ENCODE measurements at regions not wholly inside any gene's neighbourhood (a gene's known extent, or its start where the extent isn't known, plus 50 kb on each side); places are given as distances from the start of the nearest gene placed in this dataset.

DNA sequence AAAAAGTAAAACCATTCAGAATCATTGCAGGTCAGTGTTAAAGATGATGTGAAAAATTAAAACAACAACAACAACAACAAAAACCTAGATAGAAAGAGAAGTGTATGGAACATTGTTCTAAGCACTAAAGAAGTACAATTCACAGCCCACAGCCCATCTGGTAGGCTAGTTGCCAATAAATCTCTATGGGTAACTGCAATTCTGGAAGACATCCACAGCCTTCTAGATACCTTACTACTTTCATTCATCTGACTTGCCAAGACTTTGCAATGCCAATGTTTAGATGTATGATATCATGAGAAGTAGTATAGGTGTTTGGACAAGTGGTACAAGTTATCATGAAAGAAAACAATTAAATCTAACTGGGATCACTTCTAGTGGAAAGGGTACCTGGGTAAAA, 198.6 kb downstream of the VGLL3 start:
- TF ChIP-seq CTCF (IDR thresholded peaks at IDR 0.05; ENCODE audit: insufficient read depth, low read length) (no peak), GABPA (IDR thresholded peaks at IDR 0.05; ENCODE audit: low read depth) (no peak), POLR2AphosphoS5 (IDR thresholded peaks at IDR 0.05; ENCODE audit: low read depth) (no peak), SPI1 (IDR thresholded peaks at IDR 0.05; ENCODE audit: borderline replicate concordance, low read depth) (no peak)
- TF ChIP-seq, protein P1, sequence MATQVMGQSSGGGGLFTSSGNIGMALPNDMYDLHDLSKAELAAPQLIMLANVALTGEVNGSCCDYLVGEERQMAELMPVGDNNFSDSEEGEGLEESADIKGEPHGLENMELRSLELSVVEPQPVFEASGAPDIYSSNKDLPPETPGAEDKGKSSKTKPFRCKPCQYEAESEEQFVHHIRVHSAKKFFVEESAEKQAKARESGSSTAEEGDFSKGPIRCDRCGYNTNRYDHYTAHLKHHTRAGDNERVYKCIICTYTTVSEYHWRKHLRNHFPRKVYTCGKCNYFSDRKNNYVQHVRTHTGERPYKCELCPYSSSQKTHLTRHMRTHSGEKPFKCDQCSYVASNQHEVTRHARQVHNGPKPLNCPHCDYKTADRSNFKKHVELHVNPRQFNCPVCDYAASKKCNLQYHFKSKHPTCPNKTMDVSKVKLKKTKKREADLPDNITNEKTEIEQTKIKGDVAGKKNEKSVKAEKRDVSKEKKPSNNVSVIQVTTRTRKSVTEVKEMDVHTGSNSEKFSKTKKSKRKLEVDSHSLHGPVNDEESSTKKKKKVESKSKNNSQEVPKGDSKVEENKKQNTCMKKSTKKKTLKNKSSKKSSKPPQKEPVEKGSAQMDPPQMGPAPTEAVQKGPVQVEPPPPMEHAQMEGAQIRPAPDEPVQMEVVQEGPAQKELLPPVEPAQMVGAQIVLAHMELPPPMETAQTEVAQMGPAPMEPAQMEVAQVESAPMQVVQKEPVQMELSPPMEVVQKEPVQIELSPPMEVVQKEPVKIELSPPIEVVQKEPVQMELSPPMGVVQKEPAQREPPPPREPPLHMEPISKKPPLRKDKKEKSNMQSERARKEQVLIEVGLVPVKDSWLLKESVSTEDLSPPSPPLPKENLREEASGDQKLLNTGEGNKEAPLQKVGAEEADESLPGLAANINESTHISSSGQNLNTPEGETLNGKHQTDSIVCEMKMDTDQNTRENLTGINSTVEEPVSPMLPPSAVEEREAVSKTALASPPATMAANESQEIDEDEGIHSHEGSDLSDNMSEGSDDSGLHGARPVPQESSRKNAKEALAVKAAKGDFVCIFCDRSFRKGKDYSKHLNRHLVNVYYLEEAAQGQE (IDR thresholded peaks at IDR 0.05; ENCODE audit: insufficient replicate concordance, low read depth) = no peak

GRCh38 chr3:86790884-86791549, 199.9 kb downstream of the VGLL3 start:
- Histone ChIP-seq H3K27me3 (ENCODE audit: insufficient read depth, poor library complexity, severe bottlenecking) (no peaks in the 10 kb centered on the region), H3K27ac (replicated peaks) (no peak overlapping the region), H3K4me3 (replicated peaks; ENCODE audit: insufficient read depth, low read length) (no peak overlapping the region)
- no peak for DNase-seq (ENCODE audit: low read depth in 1 of 2, low spot score in 1 of 2)
- TF ChIP-seq POLR2AphosphoS5 (IDR thresholded peaks at IDR 0.05; ENCODE audit: low read depth) (no peak), CTCF (IDR thresholded peaks at IDR 0.05; ENCODE audit: insufficient read depth, low read length) (no peak), SPI1 (IDR thresholded peaks at IDR 0.05; ENCODE audit: borderline replicate concordance, low read depth) (no peak), GABPA (IDR thresholded peaks at IDR 0.05; ENCODE audit: low read depth) (no peak)
- TF ChIP-seq, protein P1 (IDR thresholded peaks at IDR 0.05; ENCODE audit: insufficient replicate concordance, low read depth) = no peak

More for the DNA sequence above, 198.6 kb downstream of the VGLL3 start:
- Histone ChIP-seq H3K27ac (replicated peaks) (no peak overlapping the region), H3K27me3 (ENCODE audit: insufficient read depth, poor library complexity, severe bottlenecking) (no peaks in the 10 kb centered on the region), H3K4me3 (replicated peaks; ENCODE audit: insufficient read depth, low read length) (no peak overlapping the region)
- no peak for DNase-seq (ENCODE audit: low read depth in 1 of 2, low spot score in 1 of 2)

DNA sequence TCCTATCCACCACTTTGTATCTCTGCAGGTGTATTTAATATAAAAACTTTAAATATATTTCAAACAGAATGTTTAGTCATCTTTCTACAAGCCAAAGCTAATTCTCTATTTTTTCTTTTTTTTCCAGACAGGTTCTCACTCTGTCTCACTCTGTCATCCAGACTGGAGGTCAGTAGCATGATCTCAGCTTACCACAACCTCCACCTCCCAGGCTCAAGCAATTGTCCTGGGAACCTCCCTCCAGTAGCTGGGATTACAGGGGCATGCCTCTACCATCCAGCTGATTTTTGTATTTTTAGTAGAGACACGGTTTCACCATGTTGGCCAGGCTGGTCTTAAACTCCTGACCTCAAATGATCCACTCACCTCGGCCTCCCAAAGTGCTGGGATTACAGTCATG, 202.6 kb downstream of the VGLL3 start:
- TF ChIP-seq CTCF (IDR thresholded peaks at IDR 0.05; ENCODE audit: insufficient read depth, low read length) (no peak), GABPA (IDR thresholded peaks at IDR 0.05; ENCODE audit: low read depth) (no peak), POLR2AphosphoS5 (IDR thresholded peaks at IDR 0.05; ENCODE audit: low read depth) (no peak), SPI1 (IDR thresholded peaks at IDR 0.05; ENCODE audit: borderline replicate concordance, low read depth) (no peak)
- TF ChIP-seq, protein P1 (IDR thresholded peaks at IDR 0.05; ENCODE audit: insufficient replicate concordance, low read depth) = no peak
- no peak overlapping the region for H3K27ac ChIP-seq (replicated peaks)
- H3K4me3 ChIP-seq (replicated peaks; ENCODE audit: insufficient read depth, low read length) = no peak overlapping the region
- no peak for DNase-seq (ENCODE audit: low read depth in 1 of 2, low spot score in 1 of 2)
- no peaks in the 10 kb centered on the region for H3K27me3 ChIP-seq (ENCODE audit: insufficient read depth, poor library complexity, severe bottlenecking)

All from HL-60 (cell line).